ENCODE measurements at regions not wholly inside any gene's neighbourhood (a gene's known extent, or its start where the extent isn't known, plus 50 kb on each side); places are given as distances from the start of the nearest gene placed in this dataset.

DNA sequence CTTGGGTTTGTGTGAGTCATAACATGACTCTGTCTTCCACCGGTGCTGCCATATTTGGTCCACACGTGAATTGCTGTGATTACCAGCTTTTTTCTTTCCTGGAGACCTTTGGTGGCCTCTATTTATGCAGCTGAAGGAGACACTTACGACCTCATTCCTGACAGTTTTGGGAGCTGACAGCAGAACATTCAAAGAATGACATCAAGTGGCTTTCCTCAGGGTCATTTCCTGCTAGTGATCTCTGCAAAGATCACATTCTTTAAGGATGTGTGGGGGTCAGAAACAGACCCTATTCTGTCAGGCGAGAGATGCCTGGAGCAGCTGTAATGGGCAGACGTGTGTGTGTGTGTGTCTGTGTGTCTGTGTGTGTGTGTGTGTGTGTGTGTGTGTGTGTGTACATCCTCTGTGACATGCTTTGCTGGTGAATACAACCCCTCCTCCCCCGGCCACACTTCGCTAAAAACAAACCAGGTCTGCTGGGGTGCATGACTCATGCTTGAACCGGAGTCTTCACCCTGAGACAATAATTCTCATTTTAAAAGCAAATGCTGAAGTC lies 115.6 kb downstream of the TMEM170B start:
- TF ChIP-seq CTCF (IDR thresholded peaks at IDR 0.05) (no peak), POLR2A (IDR thresholded peaks at IDR 0.05) (no peak)
